GM18519 (cell line): ENCODE measurements at regions not wholly inside any gene's neighbourhood (a gene's known extent, or its start where the extent isn't known, plus 50 kb on each side); places are given as distances from the start of the nearest gene placed in this dataset.
"Not testable (repeated sequence)": the region's sequence is repeated elsewhere in the genome, so short reads cannot be mapped to it uniquely, and the experiment has no call there.

Source experiments
- ATAC-seq: cut with Tn5 transposase; IDR thresholded peaks from one replicate; pipeline ENCODE4 v1.9.1; 2021; ENCODE audit warnings: mild to moderate bottlenecking, moderate library complexity; ENCODE audit not compliant: unreplicated experiment, low FRiP score

DNA sequence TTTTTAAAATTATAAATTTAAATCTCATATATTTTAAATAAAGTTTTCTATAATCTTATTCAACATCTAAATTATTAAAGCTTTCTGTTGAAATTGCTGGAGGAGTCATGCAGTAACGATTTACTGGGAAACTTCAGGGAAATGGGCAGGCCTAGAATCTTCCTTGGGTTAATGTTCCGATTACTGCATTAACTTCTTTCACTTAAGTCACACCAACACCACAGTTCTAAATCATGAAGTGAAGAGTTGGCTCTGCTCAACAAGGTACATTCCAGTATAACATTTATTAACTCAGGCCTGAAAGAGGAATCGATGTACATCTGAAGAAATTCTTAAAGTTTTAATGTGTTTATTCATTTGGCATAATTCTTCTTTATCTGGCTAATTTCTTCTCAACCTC lies 244.3 kb downstream of the CCER1 start:
- ATAC-seq: no peak

DNA sequence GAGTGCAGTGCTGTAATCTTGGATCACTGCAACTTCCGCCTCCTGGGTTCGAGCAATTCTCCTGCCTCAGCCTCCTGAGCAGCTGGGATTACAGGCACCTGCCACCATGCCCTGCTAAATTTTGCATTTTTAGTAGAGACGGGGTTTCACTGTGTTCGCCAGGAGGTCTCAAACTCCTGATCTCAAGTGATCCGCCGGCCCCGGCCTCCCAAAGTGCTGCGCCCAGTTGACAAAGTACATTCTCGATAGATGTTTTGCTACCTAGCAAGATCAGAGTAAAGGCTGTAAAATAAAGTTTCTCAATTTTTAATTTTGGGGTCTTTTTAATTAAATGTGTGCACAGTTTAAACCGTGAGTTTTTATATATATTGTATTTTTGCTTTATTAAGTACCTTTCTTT lies 248.9 kb downstream of the CCER1 start:
- ATAC-seq: no peak

DNA sequence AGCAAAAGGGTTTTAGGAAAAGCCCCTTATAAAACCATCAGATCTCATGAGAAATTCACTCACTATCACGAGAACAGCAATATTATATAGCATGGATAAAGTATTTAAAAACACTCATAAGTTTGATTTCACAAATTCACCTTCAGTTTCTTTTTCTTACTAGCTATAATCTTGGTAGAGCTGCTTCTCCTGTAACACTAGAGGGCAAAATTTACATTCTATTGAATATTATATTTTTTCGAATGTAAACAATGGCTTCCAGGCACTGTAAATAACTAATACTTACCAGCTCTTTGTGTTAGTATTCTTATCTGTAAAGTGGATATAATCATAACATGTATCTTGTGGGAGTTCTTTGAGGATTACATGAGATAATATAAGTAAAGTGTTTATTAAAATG lies 259.6 kb downstream of the CCER1 start:
- no peak for ATAC-seq

DNA sequence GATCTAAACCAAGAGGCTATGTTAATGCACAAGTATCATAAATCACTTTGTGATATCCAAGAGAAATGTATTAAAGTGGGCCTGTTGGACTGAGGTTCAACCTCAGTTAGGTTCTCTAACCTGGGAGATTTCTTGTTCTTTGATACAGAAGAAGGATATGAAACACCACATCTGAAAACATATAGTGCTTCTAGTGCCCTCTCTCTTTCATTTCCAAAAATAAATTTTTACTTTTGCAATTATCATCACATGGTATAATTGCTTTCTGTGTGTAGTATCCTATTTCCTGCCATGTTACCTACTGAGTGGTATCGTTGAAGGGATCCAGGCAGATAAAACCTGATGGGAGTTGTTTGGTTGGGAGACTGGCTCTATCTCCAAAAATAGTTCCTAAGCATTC lies 264.9 kb downstream of the CCER1 start:
- ATAC-seq: peak; percentile 42

DNA sequence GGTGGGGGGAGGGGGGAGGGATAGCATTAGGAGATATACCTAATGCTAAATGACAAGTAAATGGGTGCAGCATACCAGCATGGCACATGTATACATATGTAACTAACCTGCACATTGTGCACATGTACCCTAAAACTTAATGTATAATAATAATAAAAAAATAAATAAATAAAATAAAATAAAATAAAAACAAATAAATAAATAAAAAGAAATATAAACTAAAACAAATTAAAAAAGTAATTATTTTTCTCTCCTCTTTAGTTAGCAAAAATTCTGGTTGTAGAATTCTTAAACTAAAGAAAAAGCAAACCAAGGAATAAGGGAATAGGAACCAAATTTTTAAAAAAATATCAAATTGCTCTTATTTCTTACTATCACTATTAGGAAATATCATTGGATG lies 267.3 kb downstream of the CCER1 start:
- not testable (repeated sequence) for ATAC-seq

DNA sequence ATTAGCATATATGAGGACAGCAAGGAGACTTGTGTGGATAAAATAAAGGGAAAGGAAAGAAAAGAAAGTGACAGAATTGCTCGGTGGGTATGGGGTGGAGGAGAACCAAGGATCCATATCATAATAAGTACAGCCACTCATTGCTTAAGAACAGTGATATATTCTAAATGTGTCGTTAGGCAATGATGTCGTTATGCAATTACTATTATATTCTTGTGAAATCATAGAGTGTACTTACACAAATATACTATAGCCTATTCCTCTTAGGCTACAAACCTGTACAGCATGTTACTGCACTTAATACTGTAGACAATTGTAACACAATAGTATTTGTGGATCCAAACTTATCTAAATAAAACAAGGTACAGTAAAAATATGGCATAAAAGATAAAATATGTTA lies 271.1 kb downstream of the CCER1 start:
- ATAC-seq: no peak

DNA sequence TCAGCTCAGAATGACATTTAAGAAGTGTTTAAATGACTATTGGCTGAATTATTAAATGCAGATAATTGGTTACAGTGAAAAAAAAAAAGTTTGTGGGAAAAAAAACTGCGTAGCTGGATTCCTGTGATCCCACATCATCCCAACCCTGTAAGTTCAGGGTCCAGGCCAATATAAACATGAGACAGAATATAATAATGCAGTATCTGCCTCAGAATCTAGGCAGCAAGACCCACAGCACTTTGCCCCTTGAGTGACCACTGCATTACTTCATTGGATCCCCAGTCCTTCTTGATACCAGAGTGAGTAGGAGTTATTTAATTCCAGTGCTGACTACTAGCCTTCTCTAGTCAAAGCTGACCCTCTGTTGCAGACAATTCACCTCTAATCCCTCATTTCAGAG lies 272.6 kb downstream of the CCER1 start:
- ATAC-seq: no peak

DNA sequence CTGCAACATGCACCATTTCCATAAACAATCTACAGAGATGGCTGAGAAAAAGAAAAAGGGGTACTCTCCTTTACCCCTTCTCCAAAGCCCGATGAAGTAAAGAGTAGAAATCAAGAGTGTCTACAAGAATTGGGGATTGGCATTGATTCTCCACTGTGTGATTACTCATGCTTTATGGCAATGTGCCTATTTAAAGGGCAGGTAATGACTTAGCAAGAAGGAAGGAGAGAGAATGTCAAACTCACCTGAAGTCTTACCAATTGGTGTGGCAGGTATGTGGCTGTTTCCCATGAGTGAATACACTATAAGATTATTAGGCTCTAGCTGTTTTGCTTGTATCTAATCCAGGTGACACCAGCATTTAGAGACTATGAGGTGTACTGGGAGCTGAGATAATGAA lies 275.3 kb downstream of the CCER1 start:
- ATAC-seq: no peak

DNA sequence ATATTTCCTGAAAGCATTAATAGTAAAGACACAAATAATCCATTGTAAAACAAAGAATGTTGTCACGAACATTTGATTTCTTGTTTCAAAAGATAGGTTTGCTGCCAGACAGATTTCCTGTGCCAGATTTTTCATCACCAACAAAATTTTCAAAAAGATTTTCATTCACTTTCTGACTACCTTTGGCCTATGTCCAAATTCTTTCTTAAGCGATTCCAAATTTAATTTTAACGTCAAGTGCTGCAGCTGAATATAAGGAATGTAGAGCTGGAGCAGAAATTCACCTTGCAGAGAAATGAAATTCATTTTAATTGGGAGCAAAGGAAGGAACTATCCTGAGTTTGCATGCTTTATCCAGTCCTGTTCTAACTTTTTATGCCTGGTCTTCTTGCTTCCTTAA lies 277.4 kb downstream of the CCER1 start:
- no peak for ATAC-seq

DNA sequence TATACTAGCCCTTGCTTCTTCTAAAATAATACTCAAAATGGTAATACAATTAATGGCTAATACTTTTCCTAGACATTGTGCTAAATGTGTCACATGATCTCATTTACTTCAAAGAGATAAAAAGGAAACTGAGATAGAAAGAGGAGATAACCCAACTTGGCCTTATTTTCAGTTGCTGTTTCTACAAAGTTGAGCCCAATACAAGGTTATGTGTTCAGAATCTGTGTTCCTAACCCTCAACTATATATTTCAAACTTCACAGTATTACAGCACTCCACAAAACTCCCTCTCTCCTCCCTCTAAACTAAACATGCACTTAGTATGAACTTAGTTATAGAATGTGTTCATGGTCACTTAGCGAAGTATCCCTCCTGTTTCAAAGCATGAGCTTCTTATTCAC lies 277.9 kb downstream of the CCER1 start:
- ATAC-seq: no peak

DNA sequence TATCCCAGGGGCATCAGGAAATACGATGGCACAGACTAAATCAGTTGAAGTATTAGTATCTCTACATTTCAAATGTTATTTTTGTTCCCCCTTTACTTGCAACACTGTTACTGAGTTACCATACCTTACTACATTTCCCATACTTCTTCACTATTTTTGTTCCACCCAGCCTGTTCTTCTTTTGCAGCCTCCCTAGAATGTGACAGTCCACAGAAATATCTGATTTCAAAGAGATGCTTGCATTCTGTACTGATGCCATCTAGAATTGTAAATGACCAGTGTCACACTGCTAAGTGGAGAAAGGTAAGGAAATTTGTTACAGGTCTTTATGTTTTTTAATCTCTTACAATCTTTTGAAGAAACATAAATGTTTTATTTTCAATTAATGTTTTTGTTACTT lies 279.9 kb downstream of the CCER1 start:
- ATAC-seq: no peak

DNA sequence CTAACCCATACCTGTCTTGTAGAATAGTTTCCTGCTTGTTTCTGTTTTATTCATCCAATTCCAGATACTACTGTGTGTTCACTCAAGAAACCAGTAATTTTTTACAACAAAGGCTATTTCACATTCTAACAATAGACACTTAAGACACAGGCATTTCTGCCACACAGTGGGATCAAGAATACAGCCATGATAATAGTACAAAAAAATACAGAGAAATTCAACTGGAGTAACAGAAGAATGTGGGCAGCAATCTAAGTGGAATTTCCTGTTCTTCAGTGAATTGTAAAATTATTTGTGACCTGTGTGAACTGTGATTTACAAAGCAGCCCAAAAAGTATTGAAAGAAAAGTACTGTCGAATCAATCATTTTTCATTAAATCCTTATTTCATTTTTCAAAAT lies 282.9 kb downstream of the CCER1 start:
- no peak for ATAC-seq

DNA sequence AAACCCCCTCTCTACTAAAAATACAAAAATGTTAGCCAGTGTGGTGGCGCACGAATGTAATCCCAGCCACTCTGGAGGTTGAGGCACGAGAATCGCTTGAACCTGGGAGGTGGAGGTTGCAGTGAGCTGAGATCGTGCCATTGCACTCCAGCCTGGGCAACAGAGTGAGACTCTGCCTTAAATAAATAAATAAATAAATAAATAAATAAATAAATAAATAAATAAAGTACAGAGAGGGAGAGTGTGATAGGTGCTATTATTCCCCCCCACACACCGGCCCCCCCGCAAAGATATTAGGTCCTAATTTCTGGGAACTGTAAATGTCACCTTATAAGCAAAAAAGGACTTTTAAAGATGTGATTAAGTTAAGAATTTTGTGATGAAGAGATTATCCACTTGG lies 291.0 kb downstream of the CCER1 start:
- not testable (repeated sequence) for ATAC-seq

DNA sequence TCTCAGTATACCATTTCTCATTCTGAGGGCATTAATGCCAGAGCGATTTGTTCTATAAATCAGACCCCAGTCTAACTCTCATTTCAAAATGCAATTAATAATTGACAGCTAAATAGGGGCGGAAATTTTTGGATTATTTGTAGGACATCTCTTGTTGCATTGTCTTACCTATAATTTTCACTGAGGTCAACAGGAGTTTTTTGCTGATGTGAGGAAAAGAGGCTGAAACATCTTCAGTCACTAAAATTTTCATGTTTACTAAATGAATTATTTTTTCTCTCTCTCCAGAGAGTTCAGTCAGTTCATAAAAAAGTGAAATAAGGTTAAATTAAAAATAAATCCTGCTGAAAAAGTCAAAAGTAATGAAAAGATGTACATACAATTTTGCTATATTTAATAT lies 295.9 kb downstream of the CCER1 start:
- no peak for ATAC-seq

DNA sequence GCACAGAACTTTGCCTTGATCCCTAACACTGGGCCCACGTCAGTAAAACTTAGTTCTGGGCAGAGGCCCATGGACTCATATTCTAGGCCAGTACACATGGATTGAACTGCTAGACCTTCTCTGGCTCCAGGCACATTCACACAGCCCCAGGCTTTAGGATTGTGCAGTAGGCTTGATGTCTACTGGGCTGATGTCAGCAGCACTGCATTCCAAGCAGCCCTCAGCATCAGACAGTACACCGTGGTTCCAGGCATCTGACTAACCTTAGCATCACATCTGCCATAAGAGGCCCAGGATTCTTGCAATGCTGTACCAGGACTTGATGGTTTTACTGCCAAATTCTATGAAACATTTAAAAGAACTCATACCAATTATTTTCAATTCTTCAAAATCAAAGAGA lies 301.9 kb downstream of the CCER1 start:
- ATAC-seq: no peak

DNA sequence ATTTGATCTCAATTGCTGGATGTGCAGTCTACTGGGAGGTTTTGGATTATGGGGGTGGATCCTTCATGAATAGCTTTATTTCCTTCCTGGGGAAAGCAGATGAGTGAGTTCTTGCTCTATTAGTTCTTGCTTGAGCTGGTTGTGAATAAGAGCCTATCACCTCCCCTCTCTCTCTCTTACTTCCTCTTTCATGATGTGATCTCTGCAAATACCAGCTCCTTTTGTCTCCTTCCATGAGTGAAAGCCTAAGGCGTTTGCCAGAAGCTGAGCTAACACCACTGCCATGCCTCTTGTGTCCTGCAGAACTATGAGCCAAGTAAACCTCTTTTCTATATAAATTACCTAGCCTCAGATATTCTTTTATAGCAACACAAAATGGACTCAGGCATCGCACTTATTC lies 302.7 kb downstream of the CCER1 start:
- ATAC-seq: no peak

DNA sequence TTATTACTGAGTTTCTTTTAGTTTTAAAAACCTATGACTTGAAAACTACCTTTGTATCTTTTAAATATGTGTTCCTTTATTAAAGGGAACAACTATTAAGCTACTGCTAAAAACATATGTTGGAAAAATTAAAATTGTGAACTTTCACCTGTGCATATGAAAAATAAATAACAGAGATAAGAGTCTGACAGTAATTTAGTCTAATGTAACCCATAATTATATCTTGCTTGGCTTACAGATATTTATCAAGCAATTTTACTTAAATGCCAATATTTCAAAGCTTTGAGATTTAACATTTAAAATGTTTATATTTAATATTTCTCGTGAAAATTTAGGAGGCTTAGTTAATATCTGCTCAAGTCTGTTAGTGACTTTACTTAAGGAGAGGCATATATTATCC lies 309.8 kb downstream of the CCER1 start:
- no peak for ATAC-seq

DNA sequence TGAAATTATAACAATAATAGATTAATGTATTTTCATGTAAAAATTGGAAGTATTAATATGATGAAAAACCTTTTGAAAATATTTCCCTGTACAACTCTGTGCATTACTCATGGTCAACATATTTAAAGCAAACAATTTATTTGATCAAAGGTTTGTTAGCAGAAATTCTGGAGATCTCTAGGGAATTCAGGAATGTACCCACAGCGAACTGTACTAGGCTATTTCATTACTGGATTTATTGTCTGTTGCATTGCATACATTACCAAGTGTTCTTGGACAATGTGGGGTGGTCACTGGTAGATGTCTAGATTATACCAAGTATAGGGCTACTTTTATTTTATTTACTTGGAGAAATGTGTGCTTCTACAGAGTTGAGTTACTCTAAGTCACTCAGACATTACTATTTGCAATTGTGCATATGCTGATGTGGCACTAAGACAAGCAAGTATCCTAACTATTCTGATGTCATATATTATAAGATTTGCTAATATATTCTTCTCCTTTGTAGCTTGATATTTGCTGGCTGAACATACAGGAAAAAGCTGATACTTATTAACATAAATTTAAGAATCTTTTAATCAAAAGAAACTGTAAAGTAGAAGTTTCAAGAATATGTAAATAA lies 323.3 kb downstream of the CCER1 start:
- no peak for ATAC-seq

DNA sequence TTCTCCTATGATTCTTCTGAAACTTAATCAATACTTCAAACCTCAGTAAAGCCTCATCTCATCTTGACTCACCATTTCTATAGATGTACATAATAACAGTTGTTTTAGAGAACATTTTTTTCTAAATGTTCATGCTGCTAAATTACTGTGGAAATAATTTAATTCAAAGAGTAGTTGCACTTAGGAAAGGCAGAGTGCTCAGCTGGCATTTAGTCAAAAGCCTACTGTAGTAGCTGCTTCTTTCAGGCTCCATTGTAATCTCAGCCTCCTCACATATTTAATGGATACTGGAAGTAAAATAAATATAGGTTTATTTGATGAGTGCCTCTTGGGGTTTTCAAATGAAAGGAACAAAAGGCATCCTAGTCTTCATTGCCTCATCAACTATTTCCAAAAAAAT lies 325.0 kb downstream of the CCER1 start:
- ATAC-seq: no peak

DNA sequence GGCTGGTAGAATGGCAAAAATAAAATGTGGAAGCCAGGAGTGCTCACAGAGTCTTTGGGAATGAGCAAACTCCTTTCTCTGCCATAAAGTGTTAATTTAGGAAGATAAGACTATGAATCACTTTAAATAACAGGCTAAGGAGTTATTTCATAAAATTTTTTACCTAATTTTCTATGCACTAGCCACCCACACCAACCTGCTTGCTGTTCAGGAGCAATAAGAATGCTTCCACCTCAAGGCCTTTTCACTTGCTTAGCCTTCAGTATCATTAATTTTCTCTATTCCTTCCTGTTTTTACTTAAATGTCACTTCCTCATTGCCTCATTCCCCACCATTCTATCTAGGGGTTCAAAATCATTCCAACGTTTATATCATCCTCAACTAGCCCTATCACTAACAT lies 326.8 kb downstream of the CCER1 start:
- no peak for ATAC-seq

DNA sequence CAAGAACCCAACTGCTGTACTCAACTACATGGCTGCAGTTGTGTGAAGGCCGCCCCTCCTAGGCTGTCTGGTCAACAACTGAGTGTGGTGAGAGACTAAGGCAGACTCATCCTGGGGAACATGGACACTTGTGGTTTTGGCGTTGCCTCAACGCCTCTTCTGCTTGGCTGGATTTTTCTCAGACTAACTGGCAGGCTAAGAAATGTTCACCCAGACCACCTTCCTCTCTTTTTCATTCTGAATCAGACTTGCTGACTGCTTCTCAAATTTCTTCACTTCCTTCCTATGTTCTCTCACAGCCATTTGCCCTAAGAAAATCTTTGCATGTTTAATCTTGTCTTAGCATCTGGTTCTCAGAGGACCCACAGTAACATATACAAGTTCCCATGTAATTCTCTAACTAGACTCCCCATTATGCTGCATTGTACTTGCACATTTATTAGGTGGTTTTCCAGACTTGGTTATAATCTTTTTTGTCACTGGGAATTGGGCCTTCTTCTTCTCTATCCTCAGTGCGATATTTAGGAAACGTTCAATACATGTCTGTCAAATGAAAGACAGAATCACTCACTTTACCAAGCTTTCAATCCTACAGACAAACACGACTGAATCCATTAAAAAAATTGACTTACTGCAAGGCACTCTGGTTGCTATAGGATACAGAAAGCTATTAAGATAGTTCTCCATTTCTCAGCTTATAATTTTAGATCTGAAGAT lies 327.6 kb downstream of the CCER1 start:
- ATAC-seq: no peak

DNA sequence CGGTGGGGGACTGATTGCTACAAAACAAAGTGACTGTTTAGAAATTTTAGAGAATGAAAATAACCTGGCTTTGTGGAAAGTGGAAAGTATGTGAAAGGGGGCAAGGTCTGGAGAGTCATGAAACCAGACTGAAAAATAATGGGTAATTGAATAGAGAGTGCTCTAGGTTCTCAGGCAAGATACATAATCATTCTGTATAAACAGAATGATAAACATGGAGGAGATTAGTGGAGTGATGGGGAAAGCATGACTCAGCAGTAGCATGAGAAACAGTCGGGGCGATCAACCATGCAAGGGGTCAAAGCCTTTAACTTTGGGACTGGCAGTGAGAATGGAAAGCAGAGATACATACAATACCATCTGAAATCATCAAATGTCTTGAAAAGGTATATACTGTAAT lies 332.5 kb downstream of the CCER1 start:
- ATAC-seq: no peak

DNA sequence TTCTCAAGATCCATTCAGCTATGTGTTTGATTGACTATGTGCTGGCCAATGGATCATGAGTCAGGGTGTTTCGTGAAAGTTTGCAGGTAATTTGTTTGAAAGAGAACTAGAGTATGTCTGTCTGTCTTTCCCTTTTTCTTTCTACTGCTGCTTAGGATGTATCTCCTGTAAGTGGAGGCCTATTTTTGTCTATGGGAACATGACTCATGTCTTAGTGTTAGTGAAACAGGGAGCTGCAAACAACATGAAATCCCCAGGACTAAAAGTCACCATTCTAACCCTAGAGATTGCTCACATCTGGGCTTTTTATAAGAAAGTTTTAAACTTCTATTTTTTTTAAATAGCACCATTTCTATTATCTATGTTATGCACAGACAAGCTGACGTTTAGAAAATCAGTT lies 333.0 kb downstream of the CCER1 start:
- ATAC-seq: no peak
